Hematopoietic multipotent progenitor cell treated with erythropoietin and hydrocortisone succinate and interleukin-3 and kit ligand, for 6 days (in vitro differentiated cells): ENCODE measurements at regions not wholly inside any gene's neighbourhood (a gene's known extent, or its start where the extent isn't known, plus 50 kb on each side); places are given as distances from the start of the nearest gene placed in this dataset.

Experiments used
- DNase-seq: peaks from one replicate; pipeline ENCODE4 v3.0.0-alpha.2; 2015

GRCh38 chr2:188720811-188721605, 253.2 kb upstream of the COL3A1 start:
- DNase-seq: no peak

- DNase-seq: no peak
Observed at GRCh38 chr2:188721784-188722183, 252.4 kb upstream of the COL3A1 start.

DNA sequence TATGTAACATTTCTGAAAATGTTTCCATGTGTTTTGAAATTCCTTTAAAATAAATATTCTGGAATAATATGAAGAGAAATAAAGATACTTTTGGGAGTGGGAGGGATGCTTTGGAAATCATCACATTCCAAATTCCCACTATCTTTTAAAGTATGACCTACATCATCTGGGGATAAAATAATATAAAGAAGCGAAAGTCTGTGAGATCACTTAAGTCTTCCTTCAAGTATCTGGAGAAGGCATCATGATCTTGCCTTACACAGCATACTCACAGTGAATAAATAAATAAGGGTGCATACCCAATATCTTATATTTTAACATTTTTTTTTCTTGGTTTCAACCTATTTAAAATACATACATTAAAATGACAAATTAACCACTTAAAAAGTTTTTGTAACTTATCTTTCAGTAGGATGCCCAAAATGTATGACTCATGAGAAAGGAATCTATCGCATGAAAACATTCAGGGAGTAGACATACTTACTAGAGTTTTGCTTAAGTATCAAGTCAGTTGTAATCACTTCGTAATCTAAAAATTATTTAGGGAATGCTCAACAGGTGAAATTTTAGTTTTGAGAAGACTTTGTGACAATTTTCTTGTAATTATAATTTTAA, 248.3 kb upstream of the COL3A1 start:
- DNase-seq: no peak

GRCh38 chr2:188726626-188727247, 247.4 kb upstream of the COL3A1 start:
- no peak for DNase-seq

GRCh38 chr2:188727846-188728245, 246.3 kb upstream of the COL3A1 start:
- DNase-seq: no peak

- DNase-seq: no peak
Observed at GRCh38 chr2:188734691-188735090, 239.5 kb upstream of the COL3A1 start.

GRCh38 chr2:188746727-188747126, 227.4 kb upstream of the COL3A1 start:
- no peak for DNase-seq

GRCh38 chr2:188751816-188752215, 222.4 kb upstream of the COL3A1 start:
- DNase-seq: no peak

DNA sequence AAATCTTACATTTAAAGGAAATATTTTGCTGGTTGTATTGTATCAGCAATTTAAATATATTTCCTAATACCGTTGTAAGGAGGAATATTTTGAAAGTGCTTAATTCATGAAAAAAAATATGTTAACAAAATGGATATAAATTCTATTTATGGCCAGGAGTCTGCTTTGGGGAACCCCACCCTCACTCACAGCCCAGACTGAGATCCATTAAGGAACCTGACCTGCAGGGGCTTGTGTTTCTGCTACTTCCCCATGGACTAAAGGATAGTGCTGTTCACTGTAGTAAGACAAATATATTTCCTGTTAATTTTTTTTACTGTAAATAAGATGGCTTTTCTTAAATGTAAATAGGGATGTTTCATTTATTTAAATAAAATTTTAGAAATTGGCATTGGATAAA, 221.9 kb upstream of the COL3A1 start:
- DNase-seq: no peak

DNA sequence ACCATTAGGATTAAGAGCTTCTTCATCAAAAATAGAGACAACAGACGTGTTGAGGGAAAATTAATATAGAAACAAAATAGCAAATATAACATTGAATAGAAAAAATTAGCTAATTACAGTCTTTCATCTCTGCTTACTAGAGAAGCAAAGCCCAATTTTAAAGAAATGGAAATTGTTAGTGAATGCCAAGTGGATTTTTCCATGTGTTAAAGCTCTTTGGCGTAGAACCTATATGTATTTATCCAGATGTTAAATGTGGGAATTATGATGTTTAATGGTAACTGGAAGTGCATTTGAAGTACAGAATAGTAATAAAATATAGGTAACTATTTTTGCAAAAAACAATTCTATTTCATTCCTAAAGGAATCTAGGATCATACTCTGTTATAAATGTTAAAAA, 212.0 kb upstream of the COL3A1 start:
- DNase-seq: no peak

DNA sequence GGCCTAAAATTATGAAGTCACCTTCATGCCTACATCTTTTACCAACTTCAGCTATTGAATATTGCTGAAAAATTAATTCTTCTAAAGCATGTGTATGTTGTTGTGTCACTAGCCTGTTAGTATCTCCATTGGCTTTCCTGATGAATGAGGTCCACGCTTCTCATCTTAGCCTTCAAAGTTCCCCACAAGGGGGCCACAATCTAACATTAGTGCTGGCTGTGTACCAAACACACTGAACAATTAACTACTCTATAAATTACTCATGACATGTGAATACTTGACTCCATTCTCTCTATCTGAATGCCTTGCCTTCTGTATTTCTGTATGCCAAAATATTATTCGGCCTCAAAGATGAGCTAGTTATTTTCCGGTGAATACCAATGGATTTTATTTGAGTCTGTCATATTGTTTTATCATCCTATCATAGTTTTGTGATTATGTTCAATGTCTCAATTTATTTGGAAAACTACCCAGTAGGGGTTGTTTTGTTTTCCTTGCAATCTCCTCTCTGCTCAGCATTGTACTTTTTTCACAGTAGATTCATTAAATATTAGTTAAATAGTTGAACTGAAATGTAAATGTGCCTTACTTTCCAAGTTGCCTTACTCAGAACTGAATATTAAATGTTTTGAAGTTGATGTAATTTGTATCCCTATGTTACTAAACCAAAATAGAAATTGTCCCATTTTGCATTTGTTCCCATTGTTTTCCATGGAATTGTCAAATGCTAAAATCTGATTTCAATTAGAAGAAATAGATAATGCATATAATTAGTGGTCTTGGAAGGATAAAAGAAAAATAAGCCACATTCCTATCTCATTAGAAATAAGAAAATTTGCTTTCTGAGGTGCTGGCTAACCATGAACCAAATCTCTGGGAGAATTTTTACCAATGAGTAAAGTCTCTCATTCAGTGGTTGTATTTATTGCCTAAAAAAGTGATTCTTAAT, 208.4 kb upstream of the COL3A1 start:
- DNase-seq: peak; percentile 29

DNA sequence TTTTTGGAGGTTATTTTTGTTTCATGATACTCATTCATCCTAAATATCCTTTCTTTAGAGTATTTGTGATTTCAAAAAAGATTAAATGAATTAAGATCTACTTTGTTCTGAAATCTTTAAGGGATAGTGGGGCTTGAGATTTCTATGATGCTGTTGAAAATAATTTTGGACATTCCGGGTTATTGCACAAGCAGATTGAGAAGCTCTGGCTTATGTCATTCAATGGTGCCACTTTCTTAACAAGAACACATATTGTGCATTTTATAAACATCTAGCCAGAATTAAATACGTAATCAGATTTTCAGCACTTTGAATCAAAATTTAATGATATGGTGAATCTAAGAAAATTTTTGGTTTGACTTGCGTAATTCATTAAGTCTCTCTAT, 207.7 kb upstream of the COL3A1 start:
- no peak for DNase-seq

DNA sequence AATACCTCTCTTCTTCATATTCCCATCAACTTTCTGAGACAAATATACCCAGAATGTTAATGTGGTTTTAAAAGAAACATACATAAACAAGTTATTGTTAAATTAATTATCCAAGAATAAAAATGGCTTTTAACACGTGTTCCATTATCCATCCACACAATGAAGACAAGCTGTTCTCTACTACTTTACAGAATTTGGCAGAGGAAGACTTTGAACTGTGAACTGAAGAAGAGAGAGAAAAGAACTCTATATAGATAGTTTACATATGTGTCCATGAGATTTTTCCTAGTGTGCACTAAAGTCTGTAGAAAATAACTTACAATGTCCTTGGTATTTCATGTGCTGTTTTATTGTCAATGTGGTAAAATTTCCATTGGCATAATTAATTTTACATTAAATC, 207.0 kb upstream of the COL3A1 start:
- no peak for DNase-seq

GRCh38 chr2:188770296-188770695, 203.9 kb upstream of the COL3A1 start:
- DNase-seq: no peak

- DNase-seq: no peak
Observed at GRCh38 chr2:188773075-188773474, 201.1 kb upstream of the COL3A1 start.

DNA sequence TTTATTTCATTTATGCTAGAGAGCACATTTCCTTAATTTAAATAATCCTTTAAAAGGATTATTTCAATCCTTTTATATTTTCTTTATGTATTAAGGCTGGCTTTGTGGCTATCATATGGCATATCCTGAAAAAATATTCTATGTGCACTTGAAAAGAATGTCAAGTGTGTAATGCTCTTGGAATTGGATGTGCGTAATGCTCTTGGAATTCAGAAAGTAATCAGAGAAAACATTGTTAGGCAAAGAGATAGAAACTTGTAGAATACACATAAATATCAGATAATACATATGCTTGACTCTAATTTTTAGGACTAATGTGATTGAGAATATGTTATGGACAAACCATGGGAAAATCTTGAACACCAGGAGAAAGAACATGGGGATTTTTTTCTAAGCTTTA, 197.5 kb upstream of the COL3A1 start:
- no peak for DNase-seq

DNA sequence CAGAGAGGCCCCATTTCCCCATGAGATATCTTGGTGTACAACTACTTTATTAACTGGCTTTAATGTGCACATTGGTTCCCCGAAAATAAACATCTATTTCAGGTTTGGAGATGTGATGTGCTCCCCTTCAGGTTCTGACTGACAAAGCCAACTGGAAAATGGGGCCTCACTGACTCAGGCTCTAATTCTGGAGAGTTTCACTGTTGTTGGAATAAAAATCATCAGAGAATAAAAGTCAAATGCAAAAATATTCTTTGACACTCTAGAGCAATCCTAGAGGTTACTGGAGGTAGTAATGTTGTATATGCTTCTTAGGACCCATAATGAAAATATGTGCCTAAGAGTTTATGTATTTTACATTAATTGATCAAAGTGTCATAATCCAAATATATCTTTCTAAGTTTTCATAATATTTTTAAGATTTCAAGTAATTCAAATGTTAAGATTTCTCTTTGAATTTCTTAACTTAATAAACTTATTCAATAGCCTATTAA, 189.9 kb upstream of the COL3A1 start:
- DNase-seq: no peak

GRCh38 chr2:188785061-188785460, 189.1 kb upstream of the COL3A1 start:
- DNase-seq: no peak

DNA sequence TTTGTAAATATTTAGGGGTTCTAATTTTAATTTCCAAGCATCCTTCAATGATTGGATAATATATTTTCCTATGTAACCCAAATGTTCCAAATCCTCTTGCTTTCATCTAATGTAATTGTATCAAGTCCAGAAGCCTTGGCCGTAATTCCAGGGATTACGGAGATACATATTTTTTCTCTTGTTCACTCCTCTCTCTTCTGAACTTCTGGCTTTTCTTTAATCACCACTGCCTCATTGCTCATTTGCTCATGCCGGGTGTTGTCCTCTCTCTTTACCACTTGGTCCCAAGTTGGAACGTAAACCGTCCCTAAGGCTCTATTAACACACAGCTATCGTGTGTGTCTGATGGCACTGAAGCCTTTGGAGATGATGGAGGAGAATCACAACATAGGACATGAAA, 188.7 kb upstream of the COL3A1 start:
- no peak for DNase-seq

- DNase-seq: no peak
Observed at GRCh38 chr2:188786368-188786841, 187.8 kb upstream of the COL3A1 start.

DNA sequence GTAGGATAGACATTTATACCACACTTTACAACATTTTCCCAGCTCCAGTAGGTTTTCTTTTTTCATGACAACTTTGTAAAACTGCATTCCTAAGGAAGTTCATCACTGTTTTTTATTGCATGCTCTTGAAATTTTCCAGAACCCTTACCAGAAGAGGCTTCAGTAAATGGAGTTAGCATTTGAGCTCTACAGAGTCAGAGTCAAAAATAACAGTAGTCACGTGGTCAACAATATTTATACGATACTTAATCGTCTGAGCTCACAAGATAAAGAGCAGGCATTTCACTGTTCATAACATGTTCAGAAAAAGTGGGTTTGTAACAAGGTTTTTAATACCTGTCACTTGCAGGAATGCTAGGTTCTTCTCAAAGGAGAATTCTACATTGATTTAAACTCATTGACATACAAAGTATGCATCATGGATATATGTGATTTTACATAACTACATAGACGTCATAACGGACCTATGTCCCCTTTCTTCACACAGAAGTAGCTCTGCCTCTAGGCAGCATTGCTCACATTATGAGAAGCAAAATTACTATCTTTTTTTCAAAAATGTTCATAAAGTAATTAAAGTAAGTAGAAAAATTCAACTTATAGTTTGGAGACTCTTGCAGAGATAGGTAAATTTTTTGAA, 187.0 kb upstream of the COL3A1 start:
- DNase-seq: no peak

DNA sequence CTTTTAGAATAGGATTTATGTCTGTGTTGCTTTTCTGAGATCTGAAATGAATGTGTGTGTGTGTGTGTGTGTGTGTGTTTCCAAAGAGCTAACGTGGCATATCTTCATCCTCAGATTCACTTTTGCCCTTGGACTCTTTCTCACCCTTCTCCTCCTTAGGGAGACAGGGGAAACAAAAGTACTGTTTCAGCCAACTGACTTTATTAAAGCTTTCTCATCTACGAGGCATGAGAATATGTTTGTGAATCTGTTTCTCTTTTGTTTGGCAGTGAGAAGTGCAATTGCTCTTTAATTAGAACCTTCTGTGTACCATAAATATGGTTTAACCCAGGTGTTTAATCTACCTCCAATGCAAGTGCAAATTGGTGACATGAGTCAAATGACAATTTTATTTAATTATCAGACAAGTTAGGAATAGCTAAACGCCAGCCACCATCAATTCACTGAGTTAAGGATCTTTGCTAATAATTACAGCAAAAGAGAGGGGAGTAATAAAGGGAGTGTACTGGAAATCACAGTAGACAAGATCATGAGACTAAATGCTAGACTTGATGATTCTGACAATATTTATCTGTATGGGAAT, 186.4 kb upstream of the COL3A1 start:
- DNase-seq: no peak
